ENCODE measurements at regions not wholly inside any gene's neighbourhood (a gene's known extent, or its start where the extent isn't known, plus 50 kb on each side); places are given as distances from the start of the nearest gene placed in this dataset.

- ATAC-seq (peak; percentile 32), DNase-seq (no peak)
- H3K9me3 ChIP-seq: no peaks in the 10 kb centered on the region
- H3K36me3 ChIP-seq: no peaks in the 10 kb centered on the region
- no peak overlapping the region for H3K27ac ChIP-seq
- H3K27me3 ChIP-seq: no peaks in the 10 kb centered on the region
- intact Hi-C loops (cut with DNase I): no loop called here
- TF ChIP-seq CTCF (IDR thresholded peaks at IDR 0.05): no peak
- no peaks in the 10 kb centered on the region for H3K4me1 ChIP-seq
- no peak overlapping the region for H3K4me3 ChIP-seq
Observed at GRCh38 chr1:228850141-228851100, 115.1 kb downstream of the RHOU start.

- ATAC-seq (no peak), DNase-seq (no peak)
- no peak overlapping the region for H3K4me3 ChIP-seq
- no peaks in the 10 kb centered on the region for H3K36me3 ChIP-seq
- H3K27me3 ChIP-seq: no peaks in the 10 kb centered on the region
- TF ChIP-seq CTCF (IDR thresholded peaks at IDR 0.05): no peak
- no peaks in the 10 kb centered on the region for H3K9me3 ChIP-seq
- no peaks in the 10 kb centered on the region for H3K4me1 ChIP-seq
- intact Hi-C loops (cut with DNase I): no loop called here
- no peak overlapping the region for H3K27ac ChIP-seq
Observed at GRCh38 chr1:228851193-228851592, 115.9 kb downstream of the RHOU start.

DNA sequence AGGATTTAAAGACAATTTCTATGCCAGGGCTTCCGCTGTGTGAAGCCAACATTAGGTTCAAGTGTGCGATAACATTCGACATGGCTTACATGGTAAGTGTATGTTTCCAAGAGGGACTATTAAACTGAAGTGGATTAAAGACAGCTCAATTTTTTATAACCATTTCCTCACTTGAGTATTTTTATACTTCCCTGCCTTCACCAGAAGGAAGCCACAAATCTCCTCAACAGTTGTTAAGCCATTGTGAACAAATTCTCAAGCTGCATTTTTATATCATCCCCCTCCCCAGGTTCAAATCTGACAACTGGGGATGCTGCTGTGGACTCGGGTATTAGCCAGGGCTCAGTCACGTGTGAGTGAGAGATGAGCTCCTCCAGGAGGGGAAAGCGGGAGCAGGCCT, 116.3 kb downstream of the RHOU start:
- intact Hi-C loops (cut with DNase I): no loop called here
- ATAC-seq (no peak), DNase-seq (no peak)
- no peaks in the 10 kb centered on the region for H3K4me1 ChIP-seq
- no peak overlapping the region for H3K4me3 ChIP-seq
- H3K27me3 ChIP-seq: no peaks in the 10 kb centered on the region
- H3K36me3 ChIP-seq: no peaks in the 10 kb centered on the region
- H3K27ac ChIP-seq: no peak overlapping the region
- no peak for TF ChIP-seq CTCF (IDR thresholded peaks at IDR 0.05)
- no peaks in the 10 kb centered on the region for H3K9me3 ChIP-seq

DNA sequence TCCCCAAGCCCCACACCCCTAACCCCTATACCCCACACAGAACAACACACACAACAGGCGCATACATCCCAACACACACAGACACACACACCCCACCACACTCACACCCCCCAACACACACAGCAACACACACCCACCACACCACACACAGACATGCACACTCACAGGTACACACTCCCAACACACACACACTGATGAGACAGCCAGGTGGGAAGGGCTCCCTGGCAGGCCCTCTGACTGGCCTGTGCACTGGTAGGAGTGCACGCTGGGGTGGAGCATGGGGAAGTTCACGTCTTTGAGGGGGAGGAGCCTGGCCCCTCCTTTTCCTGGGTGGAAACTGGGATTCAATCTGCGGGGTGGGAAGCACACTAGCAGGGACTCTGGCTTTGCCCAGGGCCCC, 116.7 kb downstream of the RHOU start:
- Histone ChIP-seq H3K36me3 (no peaks in the 10 kb centered on the region), H3K27ac (no peak overlapping the region), H3K4me3 (no peak overlapping the region), H3K27me3 (no peaks in the 10 kb centered on the region), H3K9me3 (no peaks in the 10 kb centered on the region), H3K4me1 (no peaks in the 10 kb centered on the region)
- intact Hi-C loops (cut with DNase I): no loop called here
- no peak for TF ChIP-seq CTCF (IDR thresholded peaks at IDR 0.05)
- ATAC-seq (peak; percentile 73), DNase-seq (no peak)

GRCh38 chr1:228852511-228853088, 117.3 kb downstream of the RHOU start:
- DNase-seq: no peak
- Histone ChIP-seq H3K4me3 (no peak overlapping the region), H3K4me1 (no peaks in the 10 kb centered on the region), H3K27me3 (no peaks in the 10 kb centered on the region), H3K9me3 (no peaks in the 10 kb centered on the region), H3K27ac (no peak overlapping the region), H3K36me3 (no peaks in the 10 kb centered on the region)
- no peak for TF ChIP-seq CTCF (IDR thresholded peaks at IDR 0.05)
- peak; percentile 8 for ATAC-seq
- intact Hi-C loops (cut with DNase I): no loop called here

Data from upper lobe of right lung (tissue), 1 donor.